ENCODE measurements at regions not wholly inside any gene's neighbourhood (a gene's known extent, or its start where the extent isn't known, plus 50 kb on each side); places are given as distances from the start of the nearest gene placed in this dataset.

DNA sequence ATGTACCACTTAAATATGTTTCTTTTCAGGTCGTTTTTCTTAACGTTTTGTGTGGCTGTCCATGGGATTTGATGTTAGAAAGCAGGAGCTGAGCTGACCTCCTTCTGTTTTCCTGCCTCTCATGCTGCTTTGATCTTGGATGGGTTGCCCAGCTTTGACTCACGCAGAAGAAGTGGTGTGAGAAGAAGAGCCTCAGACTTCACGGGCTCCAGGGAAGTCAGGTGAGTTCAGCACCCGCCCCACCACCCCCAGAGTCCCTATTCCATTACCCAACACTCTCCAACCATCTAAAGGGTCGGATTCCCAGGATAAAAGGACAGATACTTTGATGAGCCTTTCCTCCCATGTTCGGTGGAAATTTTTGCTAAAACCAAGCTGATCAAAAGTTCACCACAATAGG, 373.4 kb downstream of the IRX2 start (continued):
- TF ChIP-seq ETS1 (IDR thresholded peaks at IDR 0.05) = no peak
- no peak for TF ChIP-seq ZNF331 (CRISPR knock-in tag; IDR thresholded peaks at IDR 0.05; ENCODE audit: low read depth)
- no peak for TF ChIP-seq CREB1 (CRISPR knock-in tag; IDR thresholded peaks at IDR 0.05; ENCODE audit: low read depth)
- TF ChIP-seq STAT1 (IDR thresholded peaks at IDR 0.05; ENCODE audit: unreplicated experiment) = no peak
- TF ChIP-seq REST (IDR thresholded peaks at IDR 0.05; ENCODE audit: unreplicated experiment) = no peak
- TF ChIP-seq ZNF114 (CRISPR knock-in tag; IDR thresholded peaks at IDR 0.05) = no peak
- TF ChIP-seq, protein P1, sequence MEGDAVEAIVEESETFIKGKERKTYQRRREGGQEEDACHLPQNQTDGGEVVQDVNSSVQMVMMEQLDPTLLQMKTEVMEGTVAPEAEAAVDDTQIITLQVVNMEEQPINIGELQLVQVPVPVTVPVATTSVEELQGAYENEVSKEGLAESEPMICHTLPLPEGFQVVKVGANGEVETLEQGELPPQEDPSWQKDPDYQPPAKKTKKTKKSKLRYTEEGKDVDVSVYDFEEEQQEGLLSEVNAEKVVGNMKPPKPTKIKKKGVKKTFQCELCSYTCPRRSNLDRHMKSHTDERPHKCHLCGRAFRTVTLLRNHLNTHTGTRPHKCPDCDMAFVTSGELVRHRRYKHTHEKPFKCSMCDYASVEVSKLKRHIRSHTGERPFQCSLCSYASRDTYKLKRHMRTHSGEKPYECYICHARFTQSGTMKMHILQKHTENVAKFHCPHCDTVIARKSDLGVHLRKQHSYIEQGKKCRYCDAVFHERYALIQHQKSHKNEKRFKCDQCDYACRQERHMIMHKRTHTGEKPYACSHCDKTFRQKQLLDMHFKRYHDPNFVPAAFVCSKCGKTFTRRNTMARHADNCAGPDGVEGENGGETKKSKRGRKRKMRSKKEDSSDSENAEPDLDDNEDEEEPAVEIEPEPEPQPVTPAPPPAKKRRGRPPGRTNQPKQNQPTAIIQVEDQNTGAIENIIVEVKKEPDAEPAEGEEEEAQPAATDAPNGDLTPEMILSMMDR (conservative IDR thresholded peaks at IDR 0.05; ENCODE audit: low read depth in 2 of 2) = no peak

DNA sequence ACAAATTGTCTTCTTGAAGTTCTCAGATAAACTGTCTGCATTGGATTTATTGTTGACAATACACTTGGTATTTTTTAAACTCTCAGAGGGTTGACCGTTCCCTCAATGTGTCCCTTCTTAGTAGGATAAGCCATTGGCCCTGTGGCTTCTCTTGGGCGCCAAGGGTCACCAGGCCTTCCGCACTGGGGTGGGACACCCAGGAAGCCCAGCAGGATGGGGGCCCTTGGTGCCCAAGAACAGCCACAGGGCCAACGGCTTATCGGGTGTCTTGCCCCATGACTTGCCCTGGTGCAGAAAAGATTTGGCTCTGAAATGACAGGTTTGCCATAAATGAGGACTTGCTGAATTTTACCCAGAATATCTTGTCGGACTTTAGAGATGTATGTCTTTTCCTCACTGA, 375.0 kb downstream of the IRX2 start:
- H3K4me1 ChIP-seq (ENCODE audit: insufficient read depth) = no peaks in the 10 kb centered on the region
- H3K27me3 ChIP-seq (ENCODE audit: insufficient read depth) = no peaks in the 10 kb centered on the region
- no peak for ATAC-seq
- H3K27ac Mint-ChIP-seq = no peak overlapping the region
- H3K27ac ChIP-seq (ENCODE audit: low read depth) = no peak overlapping the region
- H3K36me3 Mint-ChIP-seq (ENCODE audit: low read depth) = peaks cover 3% of the 10 kb centered on the region; the same call in 2 of the 3 replicates
- DNase-seq (ENCODE audit: low spot score) = no peak
- H3K4me3 Mint-ChIP-seq = no peak overlapping the region
- H3K4me3 ChIP-seq = no peak overlapping the region
- no peaks in the 10 kb centered on the region for H4K20me1 ChIP-seq (replicated peaks; ENCODE audit: insufficient read depth)
- no peaks in the 10 kb centered on the region for H3F3A ChIP-seq (replicated peaks; ENCODE audit: low read depth)
- H3K9me3 Mint-ChIP-seq = peaks cover 17% of the 10 kb centered on the region
- H2AFZ ChIP-seq = no peak overlapping the region
- H3K4me1 Mint-ChIP-seq = peaks cover 3% of the 10 kb centered on the region; the same call in 2 of the 3 replicates
- H3K79me2 ChIP-seq (replicated peaks; ENCODE audit: insufficient read depth) = no peaks in the 10 kb centered on the region
- no peaks in the 10 kb centered on the region for H3K27me3 Mint-ChIP-seq (ENCODE audit: insufficient read depth, low read depth, poor library complexity)
- H3K9me2 ChIP-seq (ENCODE audit: insufficient read depth) = no peaks in the 10 kb centered on the region
- H3K36me3 ChIP-seq (ENCODE audit: insufficient read depth) = no peaks in the 10 kb centered on the region; the same call in 1 of the 2 replicates
- H3K4me2 ChIP-seq = no peak overlapping the region
- TF ChIP-seq ZNF114 (CRISPR knock-in tag; IDR thresholded peaks at IDR 0.05) (no peak), EZH2 (IDR thresholded peaks at IDR 0.05; ENCODE audit: low read depth, unreplicated experiment) (no peak), CREB1 (CRISPR knock-in tag; IDR thresholded peaks at IDR 0.05; ENCODE audit: low read depth) (no peak), STAT1 (IDR thresholded peaks at IDR 0.05; ENCODE audit: unreplicated experiment) (no peak), JUNB (IDR thresholded peaks at IDR 0.05; ENCODE audit: unreplicated experiment) (no peak), EZH2phosphoT487 (IDR thresholded peaks at IDR 0.05; ENCODE audit: unreplicated experiment) (no peak), POLR2AphosphoS5 (IDR thresholded peaks at IDR 0.05; ENCODE audit: low read depth) (no peak), REST (IDR thresholded peaks at IDR 0.05; ENCODE audit: unreplicated experiment) (no peak), ETS1 (IDR thresholded peaks at IDR 0.05) (no peak), NANOG (IDR thresholded peaks at IDR 0.05; ENCODE audit: borderline replicate concordance) (no peak)
- TF ChIP-seq, protein P1 (conservative IDR thresholded peaks at IDR 0.05; ENCODE audit: low read depth in 2 of 2) = no peak

Measured in GM23338 (cell line).